ENCODE measurements at regions not wholly inside any gene's neighbourhood (a gene's known extent, or its start where the extent isn't known, plus 50 kb on each side); places are given as distances from the start of the nearest gene placed in this dataset.

DNA sequence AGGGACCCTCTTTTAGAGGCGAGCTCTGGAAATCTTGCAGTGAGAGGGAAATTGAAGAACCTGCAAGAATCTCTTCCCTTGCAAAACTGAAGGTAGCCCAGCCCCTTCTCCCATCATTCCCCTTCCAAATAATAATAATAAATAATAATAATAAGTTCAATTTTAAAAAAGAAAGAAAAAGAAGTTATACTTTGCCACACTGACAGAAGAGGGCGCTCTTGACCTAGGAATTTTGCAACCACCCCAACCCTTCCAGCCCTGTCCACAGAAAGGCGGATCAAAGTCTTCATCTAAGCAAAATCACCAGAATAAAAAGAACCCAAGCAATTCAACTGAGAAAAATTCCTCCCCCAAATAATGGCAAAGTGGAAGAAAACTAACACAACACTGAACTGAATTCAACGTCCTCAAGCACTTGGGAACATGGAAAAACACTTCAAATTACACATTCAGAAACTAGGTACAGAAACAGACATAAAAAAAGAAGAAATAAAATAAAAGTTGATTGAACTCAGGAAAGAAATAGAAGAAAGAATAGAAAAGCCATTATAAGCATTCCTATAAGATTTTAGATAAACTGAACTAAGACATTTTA is 98.9 kb upstream of the GLS start:
- Histone ChIP-seq H3K36me3 (ENCODE audit: control insufficient read depth in 2 of 2, insufficient read depth in 1 of 2, low read length in 2 of 2) (no peaks in the 10 kb centered on the region), H3K4me3 (ENCODE audit: low read depth, low read length) (no peak overlapping the region), H3K4me1 (ENCODE audit: control insufficient read depth, insufficient read depth, low read length) (peaks cover 2% of the 10 kb centered on the region; the same call in 1 of the 2 replicates), H3K9me3 (ENCODE audit: control insufficient read depth, insufficient read depth, low read depth, low read length) (no peaks in the 10 kb centered on the region), H3K27ac (ENCODE audit: extremely low read depth, low read depth, low read length) (no peak overlapping the region)
- ChIA-PET POLR2A (interaction anchor here (1.2 kb wide), 1 partner anchor 374 kb away, joined by 3 read pairs; no protein-coding TSS in a partner anchor), CTCF (interaction anchor here (0.6 to 2.7 kb wide), 23 partner anchors 11 to 653 kb away, joined by 3 to 17 read pairs (median 4); no protein-coding TSS in a partner anchor)
- TF ChIP-seq GLI4 (tag by site-specific recombination; IDR thresholded peaks at IDR 0.05), result no peak
- TF ChIP-seq, protein P1, sequence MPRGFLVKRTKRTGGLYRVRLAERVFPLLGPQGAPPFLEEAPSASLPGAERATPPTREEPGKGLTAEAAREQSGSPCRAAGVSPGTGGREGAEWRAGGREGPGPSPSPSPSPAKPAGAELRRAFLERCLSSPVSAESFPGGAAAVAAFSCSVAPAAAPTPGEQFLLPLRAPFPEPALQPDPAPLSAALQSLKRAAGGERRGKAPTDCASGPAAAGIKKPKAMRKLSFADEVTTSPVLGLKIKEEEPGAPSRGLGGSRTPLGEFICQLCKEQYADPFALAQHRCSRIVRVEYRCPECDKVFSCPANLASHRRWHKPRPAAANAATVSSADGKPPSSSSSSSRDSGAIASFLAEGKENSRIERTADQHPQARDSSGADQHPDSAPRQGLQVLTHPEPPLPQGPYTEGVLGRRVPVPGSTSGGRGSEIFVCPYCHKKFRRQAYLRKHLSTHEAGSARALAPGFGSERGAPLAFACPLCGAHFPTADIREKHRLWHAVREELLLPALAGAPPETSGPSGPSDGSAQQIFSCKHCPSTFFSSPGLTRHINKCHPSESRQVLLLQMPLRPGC (tag by site-specific recombination; IDR thresholded peaks at IDR 0.05), result no peak
- peak; percentile 77 for TF ChIP-seq ZNF654 (tag by site-specific recombination; IDR thresholded peaks at IDR 0.05; ENCODE audit: low read depth)

GRCh38 chr2:190782264-190782663 is 98.4 kb upstream of the GLS start:
- H3K27ac ChIP-seq (ENCODE audit: extremely low read depth, low read depth, low read length), result no peak overlapping the region
- no peaks in the 10 kb centered on the region for H3K9me3 ChIP-seq (ENCODE audit: control insufficient read depth, insufficient read depth, low read depth, low read length)
- TF ChIP-seq ZNF394 (tag by site-specific recombination; IDR thresholded peaks at IDR 0.05; ENCODE audit: borderline replicate concordance) (no peak), ZNF623 (tag by site-specific recombination; IDR thresholded peaks at IDR 0.05) (no peak), ZBTB21 (tag by site-specific recombination; IDR thresholded peaks at IDR 0.05) (no peak), ZNF555 (tag by site-specific recombination; conservative IDR thresholded peaks at IDR 0.05) (no peak), ZNF837 (tag by site-specific recombination; IDR thresholded peaks at IDR 0.05) (no peak), ZFP3 (tag by site-specific recombination; IDR thresholded peaks at IDR 0.05; ENCODE audit: low read depth) (no peak), ZNF292 (tag by site-specific recombination; IDR thresholded peaks at IDR 0.05; ENCODE audit: borderline replicate concordance, low read depth) (no peak), OSR2 (tag by site-specific recombination; IDR thresholded peaks at IDR 0.05) (no peak), ZNF571 (tag by site-specific recombination; IDR thresholded peaks at IDR 0.05) (no peak), ZFP37 (tag by site-specific recombination; IDR thresholded peaks at IDR 0.05) (no peak), ZNF704 (tag by site-specific recombination; IDR thresholded peaks at IDR 0.05) (no peak), REST (tag by site-specific recombination; IDR thresholded peaks at IDR 0.05) (no peak), ZNF654 (tag by site-specific recombination; IDR thresholded peaks at IDR 0.05; ENCODE audit: low read depth) (no peak), ZNF76 (tag by site-specific recombination; IDR thresholded peaks at IDR 0.05; ENCODE audit: borderline replicate concordance, low read depth) (no peak), OVOL3 (tag by site-specific recombination; IDR thresholded peaks at IDR 0.05) (no peak), ZFP69B (tag by site-specific recombination; IDR thresholded peaks at IDR 0.05) (no peak)
- TF ChIP-seq, protein P2, sequence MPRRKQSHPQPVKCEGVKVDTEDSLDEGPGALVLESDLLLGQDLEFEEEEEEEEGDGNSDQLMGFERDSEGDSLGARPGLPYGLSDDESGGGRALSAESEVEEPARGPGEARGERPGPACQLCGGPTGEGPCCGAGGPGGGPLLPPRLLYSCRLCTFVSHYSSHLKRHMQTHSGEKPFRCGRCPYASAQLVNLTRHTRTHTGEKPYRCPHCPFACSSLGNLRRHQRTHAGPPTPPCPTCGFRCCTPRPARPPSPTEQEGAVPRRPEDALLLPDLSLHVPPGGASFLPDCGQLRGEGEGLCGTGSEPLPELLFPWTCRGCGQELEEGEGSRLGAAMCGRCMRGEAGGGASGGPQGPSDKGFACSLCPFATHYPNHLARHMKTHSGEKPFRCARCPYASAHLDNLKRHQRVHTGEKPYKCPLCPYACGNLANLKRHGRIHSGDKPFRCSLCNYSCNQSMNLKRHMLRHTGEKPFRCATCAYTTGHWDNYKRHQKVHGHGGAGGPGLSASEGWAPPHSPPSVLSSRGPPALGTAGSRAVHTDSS (tag by site-specific recombination; IDR thresholded peaks at IDR 0.05), result no peak
- TF ChIP-seq, protein P3, sequence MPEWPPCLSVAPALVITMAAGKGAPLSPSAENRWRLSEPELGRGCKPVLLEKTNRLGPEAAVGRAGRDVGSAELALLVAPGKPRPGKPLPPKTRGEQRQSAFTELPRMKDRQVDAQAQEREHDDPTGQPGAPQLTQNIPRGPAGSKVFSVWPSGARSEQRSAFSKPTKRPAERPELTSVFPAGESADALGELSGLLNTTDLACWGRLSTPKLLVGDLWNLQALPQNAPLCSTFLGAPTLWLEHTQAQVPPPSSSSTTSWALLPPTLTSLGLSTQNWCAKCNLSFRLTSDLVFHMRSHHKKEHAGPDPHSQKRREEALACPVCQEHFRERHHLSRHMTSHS (tag by site-specific recombination; IDR thresholded peaks at IDR 0.05), result no peak
- TF ChIP-seq, protein P4, sequence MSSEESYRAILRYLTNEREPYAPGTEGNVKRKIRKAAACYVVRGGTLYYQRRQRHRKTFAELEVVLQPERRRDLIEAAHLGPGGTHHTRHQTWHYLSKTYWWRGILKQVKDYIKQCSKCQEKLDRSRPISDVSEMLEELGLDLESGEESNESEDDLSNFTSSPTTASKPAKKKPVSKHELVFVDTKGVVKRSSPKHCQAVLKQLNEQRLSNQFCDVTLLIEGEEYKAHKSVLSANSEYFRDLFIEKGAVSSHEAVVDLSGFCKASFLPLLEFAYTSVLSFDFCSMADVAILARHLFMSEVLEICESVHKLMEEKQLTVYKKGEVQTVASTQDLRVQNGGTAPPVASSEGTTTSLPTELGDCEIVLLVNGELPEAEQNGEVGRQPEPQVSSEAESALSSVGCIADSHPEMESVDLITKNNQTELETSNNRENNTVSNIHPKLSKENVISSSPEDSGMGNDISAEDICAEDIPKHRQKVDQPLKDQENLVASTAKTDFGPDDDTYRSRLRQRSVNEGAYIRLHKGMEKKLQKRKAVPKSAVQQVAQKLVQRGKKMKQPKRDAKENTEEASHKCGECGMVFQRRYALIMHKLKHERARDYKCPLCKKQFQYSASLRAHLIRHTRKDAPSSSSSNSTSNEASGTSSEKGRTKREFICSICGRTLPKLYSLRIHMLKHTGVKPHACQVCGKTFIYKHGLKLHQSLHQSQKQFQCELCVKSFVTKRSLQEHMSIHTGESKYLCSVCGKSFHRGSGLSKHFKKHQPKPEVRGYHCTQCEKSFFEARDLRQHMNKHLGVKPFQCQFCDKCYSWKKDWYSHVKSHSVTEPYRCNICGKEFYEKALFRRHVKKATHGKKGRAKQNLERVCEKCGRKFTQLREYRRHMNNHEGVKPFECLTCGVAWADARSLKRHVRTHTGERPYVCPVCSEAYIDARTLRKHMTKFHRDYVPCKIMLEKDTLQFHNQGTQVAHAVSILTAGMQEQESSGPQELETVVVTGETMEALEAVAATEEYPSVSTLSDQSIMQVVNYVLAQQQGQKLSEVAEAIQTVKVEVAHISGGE (tag by site-specific recombination; conservative IDR thresholded peaks at IDR 0.05; ENCODE audit: low read depth), result no peak
- H3K36me3 ChIP-seq (ENCODE audit: control insufficient read depth in 2 of 2, insufficient read depth in 1 of 2, low read length in 2 of 2), result no peaks in the 10 kb centered on the region
- CTCF ChIA-PET, result interaction anchor here (0.9 to 2.7 kb wide), 8 partner anchors 16 to 373 kb away, joined by 3 to 17 read pairs (median 6); no protein-coding TSS in a partner anchor
- no peak overlapping the region for H3K4me3 ChIP-seq (ENCODE audit: low read depth, low read length)
- POLR2A ChIA-PET, result no interaction called here
- peaks cover 5% of the 10 kb centered on the region; the same call in 1 of the 2 replicates for H3K4me1 ChIP-seq (ENCODE audit: control insufficient read depth, insufficient read depth, low read length)
